GM12878 (cell line): ENCODE measurements at regions not wholly inside any gene's neighbourhood (a gene's known extent, or its start where the extent isn't known, plus 50 kb on each side); places are given as distances from the start of the nearest gene placed in this dataset.

Experiments
- ATAC-seq: fragments of 200-7000 bp; cut with Tn5 transposase; 3 replicates; pipeline ENCODE4 v1.9.1; 2020; ENCODE audit warnings: mild to moderate bottlenecking, moderate library complexity
- BruUV-seq: library from RNA; stranded (reverse); fragments of 400-500 nt; replicated peaks from 2 replicates; lab custom pipeline; 2021; lab: Mats Ljungman, UMichigan
- CTCF ChIA-PET: fragments of 300-600 bp; sonication (Branson Sonifier 250); formaldehyde crosslinking; extraction: SDS; loops from one replicate; lab custom pipeline; 2021; ENCODE audit warnings: inconsistent platforms; lab: Yijun Ruan, JAX
- POLR2A ChIA-PET: fragments of 350-600 bp; formaldehyde crosslinking; extraction: SDS; loops from one replicate; lab custom pipeline; 2021; ENCODE audit warnings: inconsistent platforms; lab: Charles Lee
- RAD21 ChIA-PET: fragments of 300-600 bp; sonication (Branson Sonifier 250); formaldehyde crosslinking; loops from one replicate; lab custom pipeline; 2023; ENCODE audit warnings: antibody characterized with exemption; ENCODE audit not compliant: unreplicated experiment; lab: Charles Lee
- SMC1A ChIA-PET: fragments of 300-600 bp; sonication (Branson Sonifier 250); formaldehyde crosslinking; loops from one replicate; lab custom pipeline; 2023; ENCODE audit not compliant: unreplicated experiment, uncharacterized antibody; lab: Charles Lee
- DNase-seq: peaks from one replicate; pipeline ENCODE4 v3.0.0-alpha.2; 2011; ENCODE audit warnings: low read depth, low spot score
- FAIRE-seq: peaks from 3 replicates; lab custom pipeline; 2011; peaks lifted over from hg19 to GRCh38; lab: Jason Lieb, UNC
- H2AFZ ChIP-seq: 2 replicates; pipeline ENCODE4 v1.6.0; 2011; ENCODE audit warnings: low read depth, low read length, control low read depth; ENCODE audit not compliant: control insufficient read depth
- H3K27ac ChIP-seq: 2 replicates; pipeline ENCODE4 v1.5.1; 2011; ENCODE audit warnings: control low read depth; ENCODE audit not compliant: control insufficient read depth, insufficient read depth
- H3K27me3 ChIP-seq, 2 experiments: replicated peaks in 1 of 2; 2 replicates each; pipeline versions ENCODE4 v1.6.0 to v1.6.1; 2011; ENCODE audit warnings: low read length in 1 of 2; ENCODE audit not compliant: control insufficient read depth in 2 of 2, insufficient read depth in 2 of 2
- H3K36me3 ChIP-seq, 2 experiments: 2 replicates each; pipeline ENCODE4 v1.5.1; 2011; ENCODE audit warnings: low read length in 1 of 2; ENCODE audit not compliant: control insufficient read depth in 2 of 2, insufficient read depth in 2 of 2
- H3K4me1 ChIP-seq: 2 replicates; pipeline ENCODE4 v1.6.1; 2011; ENCODE audit warnings: mild to moderate bottlenecking, low read length, moderate library complexity, mixed read lengths; ENCODE audit not compliant: control insufficient read depth, insufficient read depth
- H3K4me2 ChIP-seq: 2 replicates; pipeline ENCODE4 v1.6.0; 2011; ENCODE audit warnings: control low read depth; ENCODE audit not compliant: control insufficient read depth, insufficient read depth
- H3K4me3 ChIP-seq: fragments of 200-600 bp; sonication (generic); 2 replicates; pipeline ENCODE4 v1.5.1; 2016
- H3K79me2 ChIP-seq: 2 replicates; pipeline ENCODE4 v1.6.0; 2011; ENCODE audit warnings: low read length; ENCODE audit not compliant: control insufficient read depth, insufficient read depth
- H3K9ac ChIP-seq: 2 replicates; pipeline ENCODE4 v1.8.0; 2011; ENCODE audit warnings: low read length, control low read depth, mixed read lengths; ENCODE audit not compliant: control insufficient read depth, insufficient read depth
- H3K9me3 ChIP-seq: replicated peaks from 3 replicates; pipeline ENCODE4 v1.5.1; 2011; ENCODE audit warnings: mild to moderate bottlenecking, low read length; ENCODE audit not compliant: control insufficient read depth, insufficient read depth
- H4K20me1 ChIP-seq: 2 replicates; pipeline ENCODE4 v1.6.0; 2011; ENCODE audit not compliant: control insufficient read depth, insufficient read depth
- ASH2L ChIP-seq: fragments of 300-600, 200-600 bp; sonication (generic); IDR thresholded peaks from 2 replicates; pipeline ENCODE4 v1.6.1; 2017; ENCODE audit warnings: low read depth, mild to moderate bottlenecking, borderline replicate concordance
- CBFB ChIP-seq: IDR thresholded peaks from 2 replicates; pipeline ENCODE4 v1.6.1; 2016; ENCODE audit warnings: antibody characterized with exemption, low read depth
- CHD4 ChIP-seq: fragments of 200-600 bp; sonication (generic); IDR thresholded peaks from 2 replicates; pipeline ENCODE4 v1.6.1; 2016; ENCODE audit warnings: mild to moderate bottlenecking
- IRF4 ChIP-seq: IDR thresholded peaks from 2 replicates; pipeline ENCODE4 v1.6.1; 2011; ENCODE audit warnings: low read depth, low read length
- KAT2A ChIP-seq: conservative IDR thresholded peaks from 2 replicates; pipeline ENCODE4 v1.6.1; 2011; ENCODE audit warnings: low read depth, low read length; ENCODE audit not compliant: control insufficient read depth
- NFXL1 ChIP-seq: fragments of 450-650 bp; IDR thresholded peaks from 2 replicates; pipeline ENCODE4 v1.6.1; 2017; ENCODE audit warnings: antibody characterized with exemption, mild to moderate bottlenecking, borderline replicate concordance
- RAD21 ChIP-seq: IDR thresholded peaks from 2 replicates; pipeline ENCODE4 v1.6.1; 2011; ENCODE audit warnings: mild to moderate bottlenecking, low read depth, low read length, moderate library complexity; ENCODE audit not compliant: insufficient read depth
- RELB ChIP-seq: fragments of 450-650 bp; IDR thresholded peaks from 2 replicates; pipeline ENCODE4 v1.6.1; 2017; ENCODE audit warnings: low read depth, mild to moderate bottlenecking, moderate library complexity
- RUNX3 ChIP-seq: IDR thresholded peaks from 2 replicates; pipeline ENCODE4 v1.6.1; 2012; ENCODE audit warnings: low read length, inconsistent platforms
- SIX5 ChIP-seq: IDR thresholded peaks from 2 replicates; pipeline ENCODE4 v1.6.1; 2011; ENCODE audit warnings: mild to moderate bottlenecking, low read depth, low read length, moderate library complexity; ENCODE audit not compliant: severe bottlenecking
- SMARCA5 ChIP-seq: fragments of 450-650 bp; IDR thresholded peaks from 2 replicates; pipeline ENCODE4 v1.6.1; 2017; ENCODE audit warnings: mild to moderate bottlenecking
- TARDBP ChIP-seq: IDR thresholded peaks from 2 replicates; pipeline ENCODE4 v1.6.1; 2016; ENCODE audit warnings: borderline replicate concordance
- TCF12 ChIP-seq: IDR thresholded peaks from 2 replicates; pipeline ENCODE4 v1.6.1; 2011; ENCODE audit warnings: low read depth, mild to moderate bottlenecking, low read length
- USF2 ChIP-seq: IDR thresholded peaks from 2 replicates; pipeline ENCODE4 v1.6.1; 2011; ENCODE audit warnings: low read depth, low read length, improper control_type of control experiment, borderline replicate concordance
- WGBS: methylation state at CpG from one replicate; pipeline ENCODE4 v1.1.6; 2016; ENCODE audit warnings: low lambda C conversion rate; ENCODE audit not compliant: insufficient replicate concordance, insufficient coverage; ENCODE audit errors: missing lambda C conversion rate; 5-methylcytosine and 5-hydroxymethylcytosine counted together
- in situ Hi-C: fragments of 300-500 bp; cut with MboI; formaldehyde crosslinking; loops from 9 replicates; pipeline ENCODE4 v1.14.3; 2018; ENCODE audit warnings: mixed read lengths
- intact Hi-C: fragments of 100-400 bp; cut with micrococcal nuclease; formaldehyde crosslinking; loops from one replicate; pipeline ENCODE4 v1.14.2; 2022; ENCODE audit not compliant: unreplicated experiment

DNA sequence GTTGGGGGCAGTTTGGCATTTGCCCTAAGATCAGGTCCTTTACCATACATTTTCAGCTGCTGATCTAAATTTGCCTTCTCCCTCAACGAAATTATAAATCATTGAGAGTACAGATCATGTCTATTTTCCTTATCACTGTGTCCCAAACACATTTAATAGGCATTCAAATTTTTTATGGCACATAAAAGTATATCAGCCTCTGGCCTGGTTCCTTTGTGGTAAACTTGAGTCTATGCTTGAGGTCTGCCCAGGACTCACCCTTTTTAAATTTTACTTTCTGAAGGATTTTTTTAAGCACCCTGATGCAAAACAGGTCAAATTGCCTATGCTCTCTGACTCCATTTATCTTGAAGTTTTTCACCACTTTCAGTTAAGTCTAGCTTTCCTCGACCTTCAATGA lies 163.6 kb upstream of the GRIN3A start:
- no TSS peak for BruUV-seq

More for the DNA sequence above, 163.6 kb upstream of the GRIN3A start:
- ChIA-PET SMC1A (no interaction called here), POLR2A (no interaction called here), CTCF (interaction anchor here (1.1 kb wide), 1 partner anchor 16 kb away, joined by 4 read pairs; no protein-coding TSS in a partner anchor), RAD21 (no interaction called here)
- DNase-seq = no peak
- intact Hi-C loops (no loop called here), in situ Hi-C loops (no loop called here)
- H4K20me1 ChIP-seq = no peaks in the 10 kb centered on the region
- H3K9ac ChIP-seq = no peak overlapping the region
- no peak overlapping the region for H3K4me3 ChIP-seq
- H3K27me3 ChIP-seq = no peaks in the 10 kb centered on the region
- ATAC-seq = no peak
- H3K79me2 ChIP-seq = no peaks in the 10 kb centered on the region
- TF ChIP-seq NFXL1 (no peak), SMARCA5 (no peak), CBFB (no peak), TCF12 (no peak), CHD4 (no peak), IRF4 (no peak), SIX5 (no peak), ASH2L (no peak), RUNX3 (no peak), RELB (no peak), KAT2A (no peak), TARDBP (no peak), RAD21 (no peak), USF2 (no peak)
- 0% methylated on average over 2 of the region's 2 CpGs for WGBS
- H3K9me3 ChIP-seq = no peaks in the 10 kb centered on the region
- no peaks in the 10 kb centered on the region for H3K36me3 ChIP-seq
- no peak overlapping the region for H2AFZ ChIP-seq
- no peak overlapping the region for H3K4me2 ChIP-seq
- no peaks in the 10 kb centered on the region for H3K4me1 ChIP-seq
- H3K27ac ChIP-seq = no peak overlapping the region
- FAIRE-seq = no peak
